Hematopoietic multipotent progenitor cell treated with erythropoietin and hydrocortisone succinate and interleukin-3 and kit ligand, for 8 days (in vitro differentiated cells): ENCODE measurements at regions not wholly inside any gene's neighbourhood (a gene's known extent, or its start where the extent isn't known, plus 50 kb on each side); places are given as distances from the start of the nearest gene placed in this dataset.
"Not testable (repeated sequence)": the region's sequence is repeated elsewhere in the genome, so short reads cannot be mapped to it uniquely, and the experiment has no call there.

Experiments used
- DNase-seq: peaks from one replicate; pipeline ENCODE4 v3.0.0-alpha.2; 2015

- peak; percentile 44 for DNase-seq
Measured at GRCh38 chr2:242031481-242032019, 162.0 kb downstream of the RTP5 start.

GRCh38 chr2:242032780-242033656 lies 163.5 kb downstream of the RTP5 start:
- no peak for DNase-seq

- DNase-seq: no peak
Measured at GRCh38 chr2:242034138-242034537, 164.6 kb downstream of the RTP5 start.

GRCh38 chr2:242034996-242035814 lies 165.7 kb downstream of the RTP5 start:
- DNase-seq: no peak

GRCh38 chr2:242035858-242036652 lies 166.5 kb downstream of the RTP5 start:
- no peak for DNase-seq

GRCh38 chr2:242036653-242036950 lies 167.1 kb downstream of the RTP5 start:
- DNase-seq: no peak

GRCh38 chr2:242038166-242038927 lies 168.8 kb downstream of the RTP5 start:
- DNase-seq: no peak

GRCh38 chr2:242038928-242039341 lies 169.4 kb downstream of the RTP5 start:
- DNase-seq: no peak

- DNase-seq: no peak
Measured at GRCh38 chr2:242040303-242040655, 170.8 kb downstream of the RTP5 start.

- DNase-seq: no peak
Measured at GRCh38 chr2:242040681-242041080, 171.2 kb downstream of the RTP5 start.

GRCh38 chr2:242041816-242042215 lies 172.3 kb downstream of the RTP5 start:
- DNase-seq: no peak

GRCh38 chr2:242043538-242044312 lies 174.2 kb downstream of the RTP5 start:
- DNase-seq: no peak

- no peak for DNase-seq
Measured at GRCh38 chr2:242044313-242044590, 174.7 kb downstream of the RTP5 start.

GRCh38 chr2:242045596-242046144 lies 176.1 kb downstream of the RTP5 start:
- not testable (repeated sequence) for DNase-seq

GRCh38 chr2:242046206-242046826 lies 176.8 kb downstream of the RTP5 start:
- DNase-seq: no peak

GRCh38 chr2:242047963-242048362 lies 178.4 kb downstream of the RTP5 start:
- no peak for DNase-seq

- DNase-seq: no peak
Measured at GRCh38 chr2:242048479-242048878, 178.9 kb downstream of the RTP5 start.

GRCh38 chr2:242049492-242049891 lies 180.0 kb downstream of the RTP5 start:
- DNase-seq: not testable (repeated sequence)

GRCh38 chr2:242051463-242051862 lies 181.9 kb downstream of the RTP5 start:
- no peak for DNase-seq

GRCh38 chr2:242052421-242052820 lies 182.9 kb downstream of the RTP5 start:
- no peak for DNase-seq

- DNase-seq: no peak
Measured at GRCh38 chr2:242053921-242054320, 184.4 kb downstream of the RTP5 start.
